WTC11 (cell line): ENCODE measurements at regions not wholly inside any gene's neighbourhood (a gene's known extent, or its start where the extent isn't known, plus 50 kb on each side); places are given as distances from the start of the nearest gene placed in this dataset.

Experiments
- ATAC-seq: fragments of 200-7000 bp; cut with Tn5 transposase; 2 replicates; pipeline ENCODE4 v1.10.0; 2021; ENCODE audit warnings: mild to moderate bottlenecking, moderate library complexity
- CTCF ChIA-PET: fragments of 300-600 bp; sonication (Branson Sonifier 250); formaldehyde crosslinking; loops from one replicate; lab custom pipeline; 2021; ENCODE audit warnings: antibody characterized with exemption; lab: Charles Lee
- POLR2A ChIA-PET: fragments of 350-600 bp; sonication (Branson Sonifier 250); formaldehyde crosslinking; loops from one replicate; lab custom pipeline; 2021; ENCODE audit warnings: antibody characterized with exemption; lab: Charles Lee
- DNase-seq: peaks from one replicate; pipeline ENCODE4 v3.0.0; 2021; ENCODE audit warnings: low spot score
- H3K27ac Mint-ChIP-seq: 2 replicates; pipeline ENCODE4 v1.8.0; 2021; ENCODE audit warnings: mixed read lengths
- H3K27me3 Mint-ChIP-seq: 2 replicates; pipeline ENCODE4 v1.8.0; 2021; ENCODE audit warnings: low read depth, mild to moderate bottlenecking, moderate library complexity, mixed read lengths
- H3K36me3 Mint-ChIP-seq: 2 replicates; pipeline ENCODE4 v1.8.0; 2021; ENCODE audit warnings: mixed read lengths
- H3K4me1 Mint-ChIP-seq: 2 replicates; pipeline ENCODE4 v1.8.0; 2022; ENCODE audit warnings: mixed read lengths
- H3K4me3 Mint-ChIP-seq: 2 replicates; pipeline ENCODE4 v1.8.0; 2021; ENCODE audit warnings: mild to moderate bottlenecking, moderate library complexity, mixed read lengths
- H3K9me3 Mint-ChIP-seq: 2 replicates; pipeline ENCODE4 v1.8.0; 2021; ENCODE audit warnings: mixed read lengths
- ETV6 ChIP-seq: sonication (generic); formaldehyde crosslinking; IDR thresholded peaks from 2 replicates; pipeline ENCODE4 v1.8.1; 2022; ENCODE audit warnings: mild to moderate bottlenecking, missing genetic modification reagents
- GTF2I ChIP-seq: fragments of 250-450 bp; sonication (Bioruptor Pico); conservative IDR thresholded peaks from 2 replicates; pipeline ENCODE4 v1.4.0; 2021; ENCODE audit warnings: mild to moderate bottlenecking
- IRF2 ChIP-seq: sonication (generic); formaldehyde crosslinking; IDR thresholded peaks from 2 replicates; pipeline ENCODE4 v1.8.0; 2022; ENCODE audit warnings: low read depth, missing genetic modification reagents, borderline replicate concordance
- JUN ChIP-seq: sonication (generic); formaldehyde crosslinking; IDR thresholded peaks from 2 replicates; pipeline ENCODE4 v1.8.0; 2023; ENCODE audit warnings: mild to moderate bottlenecking, missing genetic modification reagents
- MXD4 ChIP-seq: fragments of 250-450 bp; sonication (Bioruptor Pico); IDR thresholded peaks from 2 replicates; pipeline ENCODE4 v1.8.0; 2021; ENCODE audit warnings: mild to moderate bottlenecking, moderate library complexity, borderline replicate concordance
- NFE2L1 ChIP-seq: sonication (generic); formaldehyde crosslinking; IDR thresholded peaks from 2 replicates; pipeline ENCODE4 v1.8.1; 2023; ENCODE audit warnings: missing genetic modification reagents
- NFYB ChIP-seq: sonication (generic); formaldehyde crosslinking; conservative IDR thresholded peaks from 2 replicates; pipeline ENCODE4 v1.8.0; 2022; ENCODE audit warnings: low read depth, missing genetic modification reagents
- NR2C2 ChIP-seq: sonication (generic); formaldehyde crosslinking; IDR thresholded peaks from 2 replicates; pipeline ENCODE4 v1.8.0; 2022; ENCODE audit warnings: mild to moderate bottlenecking, missing genetic modification reagents
- RELA ChIP-seq: sonication (generic); formaldehyde crosslinking; IDR thresholded peaks from 2 replicates; pipeline ENCODE4 v1.8.1; 2022; ENCODE audit warnings: missing genetic modification reagents, mild to moderate bottlenecking, borderline replicate concordance
- SMAD4 ChIP-seq: sonication (generic); formaldehyde crosslinking; IDR thresholded peaks from 2 replicates; pipeline ENCODE4 v1.8.0; 2022; ENCODE audit warnings: mild to moderate bottlenecking, missing genetic modification reagents
- ZBTB21 ChIP-seq: sonication (generic); formaldehyde crosslinking; IDR thresholded peaks from 2 replicates; pipeline ENCODE4 v1.8.1; 2023; ENCODE audit warnings: mild to moderate bottlenecking, missing genetic modification reagents, borderline replicate concordance
- TF ChIP-seq, protein P1 (sequence below): sonication (generic); formaldehyde crosslinking; IDR thresholded peaks from 2 replicates; pipeline ENCODE4 v1.8.1; 2022; ENCODE audit warnings: low read depth, mild to moderate bottlenecking, moderate library complexity, missing genetic modification reagents, borderline replicate concordance
- TF ChIP-seq, protein P2 (sequence below): sonication (generic); formaldehyde crosslinking; IDR thresholded peaks from 2 replicates; pipeline ENCODE4 v1.8.0; 2022; ENCODE audit warnings: mild to moderate bottlenecking, missing genetic modification reagents
- TF ChIP-seq, protein P3 (sequence below): sonication (generic); formaldehyde crosslinking; IDR thresholded peaks from 2 replicates; pipeline ENCODE4 v1.8.0; 2023; ENCODE audit warnings: missing genetic modification reagents
- TF ChIP-seq, protein P4 (sequence below): sonication (generic); formaldehyde crosslinking; IDR thresholded peaks from 2 replicates; pipeline ENCODE4 v1.8.1; 2023; ENCODE audit warnings: mild to moderate bottlenecking, missing genetic modification reagents, moderate library complexity
- TF ChIP-seq, protein P5 (sequence below): sonication (generic); formaldehyde crosslinking; IDR thresholded peaks from 2 replicates; pipeline ENCODE4 v1.8.0; 2023; ENCODE audit warnings: mild to moderate bottlenecking, missing genetic modification reagents
- TF ChIP-seq, protein P6 (sequence below): sonication (generic); formaldehyde crosslinking; IDR thresholded peaks from 2 replicates; pipeline ENCODE4 v1.8.0; 2022; ENCODE audit warnings: mild to moderate bottlenecking, missing genetic modification reagents
- TF ChIP-seq, protein P7 (sequence below): fragments of 250-450 bp; sonication (Bioruptor Pico); IDR thresholded peaks from 2 replicates; pipeline ENCODE4 v1.9.0; 2021; ENCODE audit warnings: mild to moderate bottlenecking

DNA sequence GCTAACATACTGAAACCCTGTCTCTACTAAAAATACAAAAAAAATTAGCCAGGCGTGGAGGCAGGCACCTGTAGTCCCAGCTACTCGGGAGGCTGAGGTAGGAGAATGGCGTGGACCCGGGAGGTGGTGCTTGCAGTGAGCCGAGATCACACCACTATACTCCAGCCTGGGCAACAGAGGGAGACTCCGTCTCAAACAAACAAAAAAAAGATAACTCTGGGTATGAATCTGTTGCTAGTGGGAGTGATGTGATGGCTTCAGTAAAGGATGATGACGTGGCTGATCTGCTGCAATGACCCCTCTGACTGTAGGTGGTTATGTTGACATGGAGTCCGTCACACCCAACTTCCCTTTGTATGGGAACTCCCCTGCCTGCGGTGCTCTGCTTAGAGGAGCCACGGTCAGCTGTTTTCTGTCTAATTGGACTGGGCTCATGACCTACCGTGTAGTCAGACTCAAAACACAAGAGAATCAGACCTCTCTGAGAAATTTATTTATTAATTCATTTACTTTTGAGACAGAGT is 59.1 kb upstream of the MED13L start (continued):
- TF ChIP-seq, protein P1, sequence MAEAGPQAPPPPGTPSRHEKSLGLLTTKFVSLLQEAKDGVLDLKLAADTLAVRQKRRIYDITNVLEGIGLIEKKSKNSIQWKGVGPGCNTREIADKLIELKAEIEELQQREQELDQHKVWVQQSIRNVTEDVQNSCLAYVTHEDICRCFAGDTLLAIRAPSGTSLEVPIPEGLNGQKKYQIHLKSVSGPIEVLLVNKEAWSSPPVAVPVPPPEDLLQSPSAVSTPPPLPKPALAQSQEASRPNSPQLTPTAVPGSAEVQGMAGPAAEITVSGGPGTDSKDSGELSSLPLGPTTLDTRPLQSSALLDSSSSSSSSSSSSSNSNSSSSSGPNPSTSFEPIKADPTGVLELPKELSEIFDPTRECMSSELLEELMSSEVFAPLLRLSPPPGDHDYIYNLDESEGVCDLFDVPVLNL (CRISPR knock-in tag), result no peak
- TF ChIP-seq MXD4 (CRISPR knock-in tag), result no peak
- TF ChIP-seq, protein P2, sequence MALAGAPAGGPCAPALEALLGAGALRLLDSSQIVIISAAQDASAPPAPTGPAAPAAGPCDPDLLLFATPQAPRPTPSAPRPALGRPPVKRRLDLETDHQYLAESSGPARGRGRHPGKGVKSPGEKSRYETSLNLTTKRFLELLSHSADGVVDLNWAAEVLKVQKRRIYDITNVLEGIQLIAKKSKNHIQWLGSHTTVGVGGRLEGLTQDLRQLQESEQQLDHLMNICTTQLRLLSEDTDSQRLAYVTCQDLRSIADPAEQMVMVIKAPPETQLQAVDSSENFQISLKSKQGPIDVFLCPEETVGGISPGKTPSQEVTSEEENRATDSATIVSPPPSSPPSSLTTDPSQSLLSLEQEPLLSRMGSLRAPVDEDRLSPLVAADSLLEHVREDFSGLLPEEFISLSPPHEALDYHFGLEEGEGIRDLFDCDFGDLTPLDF (CRISPR knock-in tag), result no peak
- TF ChIP-seq, protein P3, sequence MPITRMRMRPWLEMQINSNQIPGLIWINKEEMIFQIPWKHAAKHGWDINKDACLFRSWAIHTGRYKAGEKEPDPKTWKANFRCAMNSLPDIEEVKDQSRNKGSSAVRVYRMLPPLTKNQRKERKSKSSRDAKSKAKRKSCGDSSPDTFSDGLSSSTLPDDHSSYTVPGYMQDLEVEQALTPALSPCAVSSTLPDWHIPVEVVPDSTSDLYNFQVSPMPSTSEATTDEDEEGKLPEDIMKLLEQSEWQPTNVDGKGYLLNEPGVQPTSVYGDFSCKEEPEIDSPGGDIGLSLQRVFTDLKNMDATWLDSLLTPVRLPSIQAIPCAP (CRISPR knock-in tag), result no peak
- no peak for TF ChIP-seq NFYB (CRISPR knock-in tag)
- TF ChIP-seq, all 79 proteins: peak for 0

DNA sequence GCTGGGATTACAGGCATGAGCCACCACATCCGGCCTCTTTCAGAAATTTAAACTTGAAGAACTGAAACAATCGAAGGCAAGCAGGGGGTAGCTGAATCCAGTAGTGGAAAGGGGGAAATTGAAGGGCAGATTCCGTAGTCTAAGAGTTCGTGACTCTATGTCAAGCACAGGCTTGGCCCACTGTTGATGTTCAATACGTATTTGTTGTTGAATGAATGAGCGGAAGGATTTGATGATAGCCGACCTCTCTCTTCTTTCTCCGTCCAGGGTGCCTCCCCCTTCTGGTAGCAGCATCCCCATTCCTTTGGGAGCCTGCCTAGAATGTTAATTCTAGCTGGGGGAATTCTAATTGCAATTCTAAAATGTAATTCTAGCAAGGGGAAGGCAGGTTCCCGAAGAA is 59.8 kb upstream of the MED13L start:
- CTCF ChIA-PET, result interaction anchor here (1.3 to 1.5 kb wide), 3 partner anchors 22 to 354 kb away, joined by 3 to 4 read pairs (median 4); no protein-coding TSS in a partner anchor
- Mint-ChIP-seq H3K27me3 (no peaks in the 10 kb centered on the region), H3K9me3 (peaks cover 5% of the 10 kb centered on the region), H3K4me3 (no peak overlapping the region), H3K4me1 (peaks cover 41% of the 10 kb centered on the region), H3K36me3 (peaks cover 5% of the 10 kb centered on the region; the same call in 1 of the 2 replicates), H3K27ac (peak overlapping the region; percentile 28; the same call in 1 of the 2 replicates)
- TF ChIP-seq JUN (CRISPR knock-in tag) (no peak), NFE2L1 (CRISPR knock-in tag) (no peak), ZBTB21 (CRISPR knock-in tag) (no peak), GTF2I (CRISPR knock-in tag) (no peak), RELA (CRISPR knock-in tag) (no peak)
- TF ChIP-seq, protein P4, sequence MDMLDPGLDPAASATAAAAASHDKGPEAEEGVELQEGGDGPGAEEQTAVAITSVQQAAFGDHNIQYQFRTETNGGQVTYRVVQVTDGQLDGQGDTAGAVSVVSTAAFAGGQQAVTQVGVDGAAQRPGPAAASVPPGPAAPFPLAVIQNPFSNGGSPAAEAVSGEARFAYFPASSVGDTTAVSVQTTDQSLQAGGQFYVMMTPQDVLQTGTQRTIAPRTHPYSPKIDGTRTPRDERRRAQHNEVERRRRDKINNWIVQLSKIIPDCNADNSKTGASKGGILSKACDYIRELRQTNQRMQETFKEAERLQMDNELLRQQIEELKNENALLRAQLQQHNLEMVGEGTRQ, result no peak
- no peak for DNase-seq
- ATAC-seq, result peak; percentile 42; the same call in 1 of the 2 replicates
- POLR2A ChIA-PET, result interaction anchor here (1.2 kb wide), 1 partner anchor 37 kb away, joined by 3 read pairs; no protein-coding TSS in a partner anchor

DNA sequence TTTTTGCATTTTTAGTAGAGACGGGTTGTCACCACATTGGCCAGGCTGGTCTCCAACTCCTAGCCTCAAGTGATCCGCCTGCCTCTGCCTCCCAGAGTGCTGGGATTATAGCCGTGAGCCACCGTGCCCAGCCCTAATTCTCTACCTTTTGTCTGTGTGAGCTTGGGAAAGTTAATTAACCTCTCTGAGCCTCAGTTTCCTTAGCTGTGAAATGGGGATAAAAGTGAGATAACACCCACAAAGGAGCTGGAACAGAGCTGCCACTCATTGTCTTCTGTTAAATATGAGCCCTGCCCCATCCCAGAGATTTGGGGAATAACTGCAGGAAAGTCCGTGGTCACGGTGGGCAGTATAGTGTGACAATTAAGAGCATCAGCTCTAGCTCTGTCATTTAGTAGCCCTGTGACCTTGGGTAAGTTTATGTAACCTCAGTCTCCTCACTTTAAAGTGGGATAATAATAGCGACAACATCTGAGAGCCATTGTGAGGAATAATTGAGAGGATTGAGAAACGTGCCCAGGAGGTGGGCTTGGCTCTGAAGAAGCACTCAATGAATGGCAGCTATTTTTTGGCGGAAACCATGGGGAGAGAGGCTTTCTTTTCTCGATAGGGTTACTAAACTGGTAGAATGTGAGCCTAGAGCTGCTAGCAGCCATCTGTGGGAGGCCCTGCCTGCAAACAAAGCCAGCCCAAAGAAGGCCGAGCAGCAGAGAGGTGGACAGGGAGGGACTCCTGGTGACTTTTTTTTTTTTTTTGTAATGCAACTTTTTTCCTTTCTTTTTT is 60.8 kb upstream of the MED13L start:
- DNase-seq (no peak), ATAC-seq (peak; percentile 80)
- POLR2A ChIA-PET, result interaction anchor here (0.7 to 1.2 kb wide), 2 partner anchors 36 to 40 kb away, joined by 3 to 4 read pairs; no protein-coding TSS in a partner anchor
- no peak overlapping the region for H3K4me3 Mint-ChIP-seq
- peaks cover 46% of the 10 kb centered on the region for H3K4me1 Mint-ChIP-seq
- H3K27me3 Mint-ChIP-seq, result no peaks in the 10 kb centered on the region
- H3K27ac Mint-ChIP-seq, result peak overlapping the region; percentile 88
- TF ChIP-seq NR2C2, result no peak
- TF ChIP-seq IRF2, result no peak
- TF ChIP-seq, protein P5, sequence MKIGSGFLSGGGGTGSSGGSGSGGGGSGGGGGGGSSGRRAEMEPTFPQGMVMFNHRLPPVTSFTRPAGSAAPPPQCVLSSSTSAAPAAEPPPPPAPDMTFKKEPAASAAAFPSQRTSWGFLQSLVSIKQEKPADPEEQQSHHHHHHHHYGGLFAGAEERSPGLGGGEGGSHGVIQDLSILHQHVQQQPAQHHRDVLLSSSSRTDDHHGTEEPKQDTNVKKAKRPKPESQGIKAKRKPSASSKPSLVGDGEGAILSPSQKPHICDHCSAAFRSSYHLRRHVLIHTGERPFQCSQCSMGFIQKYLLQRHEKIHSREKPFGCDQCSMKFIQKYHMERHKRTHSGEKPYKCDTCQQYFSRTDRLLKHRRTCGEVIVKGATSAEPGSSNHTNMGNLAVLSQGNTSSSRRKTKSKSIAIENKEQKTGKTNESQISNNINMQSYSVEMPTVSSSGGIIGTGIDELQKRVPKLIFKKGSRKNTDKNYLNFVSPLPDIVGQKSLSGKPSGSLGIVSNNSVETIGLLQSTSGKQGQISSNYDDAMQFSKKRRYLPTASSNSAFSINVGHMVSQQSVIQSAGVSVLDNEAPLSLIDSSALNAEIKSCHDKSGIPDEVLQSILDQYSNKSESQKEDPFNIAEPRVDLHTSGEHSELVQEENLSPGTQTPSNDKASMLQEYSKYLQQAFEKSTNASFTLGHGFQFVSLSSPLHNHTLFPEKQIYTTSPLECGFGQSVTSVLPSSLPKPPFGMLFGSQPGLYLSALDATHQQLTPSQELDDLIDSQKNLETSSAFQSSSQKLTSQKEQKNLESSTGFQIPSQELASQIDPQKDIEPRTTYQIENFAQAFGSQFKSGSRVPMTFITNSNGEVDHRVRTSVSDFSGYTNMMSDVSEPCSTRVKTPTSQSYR (CRISPR knock-in tag), result no peak
- TF ChIP-seq, protein P6, sequence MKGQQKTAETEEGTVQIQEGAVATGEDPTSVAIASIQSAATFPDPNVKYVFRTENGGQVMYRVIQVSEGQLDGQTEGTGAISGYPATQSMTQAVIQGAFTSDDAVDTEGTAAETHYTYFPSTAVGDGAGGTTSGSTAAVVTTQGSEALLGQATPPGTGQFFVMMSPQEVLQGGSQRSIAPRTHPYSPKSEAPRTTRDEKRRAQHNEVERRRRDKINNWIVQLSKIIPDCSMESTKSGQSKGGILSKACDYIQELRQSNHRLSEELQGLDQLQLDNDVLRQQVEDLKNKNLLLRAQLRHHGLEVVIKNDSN (CRISPR knock-in tag), result 0 out of 2 replicates have a peak, but pooled peaks have one; percentile 13
- TF ChIP-seq MXD4 (CRISPR knock-in tag), result no peak
- no peak for TF ChIP-seq SMAD4 (CRISPR knock-in tag)
- TF ChIP-seq GTF2I (CRISPR knock-in tag), result peak; percentile 94
- TF ChIP-seq, protein P7, sequence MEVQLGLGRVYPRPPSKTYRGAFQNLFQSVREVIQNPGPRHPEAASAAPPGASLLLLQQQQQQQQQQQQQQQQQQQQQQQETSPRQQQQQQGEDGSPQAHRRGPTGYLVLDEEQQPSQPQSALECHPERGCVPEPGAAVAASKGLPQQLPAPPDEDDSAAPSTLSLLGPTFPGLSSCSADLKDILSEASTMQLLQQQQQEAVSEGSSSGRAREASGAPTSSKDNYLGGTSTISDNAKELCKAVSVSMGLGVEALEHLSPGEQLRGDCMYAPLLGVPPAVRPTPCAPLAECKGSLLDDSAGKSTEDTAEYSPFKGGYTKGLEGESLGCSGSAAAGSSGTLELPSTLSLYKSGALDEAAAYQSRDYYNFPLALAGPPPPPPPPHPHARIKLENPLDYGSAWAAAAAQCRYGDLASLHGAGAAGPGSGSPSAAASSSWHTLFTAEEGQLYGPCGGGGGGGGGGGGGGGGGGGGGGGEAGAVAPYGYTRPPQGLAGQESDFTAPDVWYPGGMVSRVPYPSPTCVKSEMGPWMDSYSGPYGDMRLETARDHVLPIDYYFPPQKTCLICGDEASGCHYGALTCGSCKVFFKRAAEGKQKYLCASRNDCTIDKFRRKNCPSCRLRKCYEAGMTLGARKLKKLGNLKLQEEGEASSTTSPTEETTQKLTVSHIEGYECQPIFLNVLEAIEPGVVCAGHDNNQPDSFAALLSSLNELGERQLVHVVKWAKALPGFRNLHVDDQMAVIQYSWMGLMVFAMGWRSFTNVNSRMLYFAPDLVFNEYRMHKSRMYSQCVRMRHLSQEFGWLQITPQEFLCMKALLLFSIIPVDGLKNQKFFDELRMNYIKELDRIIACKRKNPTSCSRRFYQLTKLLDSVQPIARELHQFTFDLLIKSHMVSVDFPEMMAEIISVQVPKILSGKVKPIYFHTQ, result no peak
- TF ChIP-seq ETV6 (CRISPR knock-in tag), result no peak
- CTCF ChIA-PET, result interaction anchor here (0.6 to 1.5 kb wide), 7 partner anchors 21 to 355 kb away, joined by 3 to 6 read pairs (median 4); no protein-coding TSS in a partner anchor
- H3K36me3 Mint-ChIP-seq, result peaks cover 11% of the 10 kb centered on the region
- peaks cover 12% of the 10 kb centered on the region for H3K9me3 Mint-ChIP-seq
